ENCODE measurements at regions not wholly inside any gene's neighbourhood (a gene's known extent, or its start where the extent isn't known, plus 50 kb on each side); places are given as distances from the start of the nearest gene placed in this dataset.

DNA sequence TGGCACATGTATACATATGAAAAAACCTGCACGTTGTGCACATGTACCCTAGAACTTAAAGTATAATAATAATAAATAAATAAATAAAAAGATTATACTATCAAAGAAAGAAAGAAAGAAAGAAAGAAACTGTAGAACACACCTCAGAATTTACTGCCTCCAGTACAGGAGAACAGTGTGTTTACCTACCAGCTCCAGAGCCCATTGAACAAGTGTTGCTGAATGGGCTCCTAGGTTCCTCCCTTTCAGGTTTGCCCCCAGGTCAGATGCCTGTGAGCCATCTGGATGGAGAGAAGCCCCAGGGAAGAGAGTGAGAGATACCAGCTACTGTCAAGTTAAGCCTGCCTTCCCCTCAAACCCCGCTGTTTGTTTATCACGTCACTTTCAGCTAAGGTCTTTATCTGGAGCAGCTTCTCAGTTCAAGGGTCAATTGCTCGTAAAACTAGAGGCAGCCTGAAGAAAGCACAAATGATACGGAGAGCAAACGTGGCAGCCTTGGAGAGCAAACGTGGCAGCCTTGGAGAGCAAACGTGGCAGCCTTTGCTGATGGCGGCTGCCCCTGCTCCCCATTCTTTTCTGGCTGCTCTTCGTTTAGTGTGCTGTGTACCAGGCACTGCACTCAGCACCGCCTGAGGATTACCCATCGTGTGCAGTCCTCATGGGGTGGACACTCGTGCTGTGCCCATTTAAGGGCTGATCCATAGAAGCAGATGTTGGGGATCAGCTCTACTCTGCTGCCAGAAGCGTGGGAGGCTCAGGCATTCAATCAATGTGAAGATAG lies 111.7 kb downstream of the ADAMTS15 start:
- no peak for TF ChIP-seq EZH2 (IDR thresholded peaks at IDR 0.05; ENCODE audit: low read length)
- TF ChIP-seq, protein P1, sequence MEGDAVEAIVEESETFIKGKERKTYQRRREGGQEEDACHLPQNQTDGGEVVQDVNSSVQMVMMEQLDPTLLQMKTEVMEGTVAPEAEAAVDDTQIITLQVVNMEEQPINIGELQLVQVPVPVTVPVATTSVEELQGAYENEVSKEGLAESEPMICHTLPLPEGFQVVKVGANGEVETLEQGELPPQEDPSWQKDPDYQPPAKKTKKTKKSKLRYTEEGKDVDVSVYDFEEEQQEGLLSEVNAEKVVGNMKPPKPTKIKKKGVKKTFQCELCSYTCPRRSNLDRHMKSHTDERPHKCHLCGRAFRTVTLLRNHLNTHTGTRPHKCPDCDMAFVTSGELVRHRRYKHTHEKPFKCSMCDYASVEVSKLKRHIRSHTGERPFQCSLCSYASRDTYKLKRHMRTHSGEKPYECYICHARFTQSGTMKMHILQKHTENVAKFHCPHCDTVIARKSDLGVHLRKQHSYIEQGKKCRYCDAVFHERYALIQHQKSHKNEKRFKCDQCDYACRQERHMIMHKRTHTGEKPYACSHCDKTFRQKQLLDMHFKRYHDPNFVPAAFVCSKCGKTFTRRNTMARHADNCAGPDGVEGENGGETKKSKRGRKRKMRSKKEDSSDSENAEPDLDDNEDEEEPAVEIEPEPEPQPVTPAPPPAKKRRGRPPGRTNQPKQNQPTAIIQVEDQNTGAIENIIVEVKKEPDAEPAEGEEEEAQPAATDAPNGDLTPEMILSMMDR (optimal IDR thresholded peaks at IDR 0.05 in 1 of 3, IDR thresholded peaks at IDR 0.05 in 1 of 3, conservative IDR thresholded peaks at IDR 0.05 in 1 of 3; ENCODE audit: extremely low read depth in 1 of 3, insufficient read depth in 2 of 3, low read length in 3 of 3) = no peak
